C4-2B (cell line): ENCODE measurements at regions not wholly inside any gene's neighbourhood (a gene's known extent, or its start where the extent isn't known, plus 50 kb on each side); places are given as distances from the start of the nearest gene placed in this dataset.

Source experiments
- CTCF ChIP-seq: fragments of 450-650 bp; conservative IDR thresholded peaks from 2 replicates; pipeline ENCODE4 v1.5.1; 2017; ENCODE audit warnings: mild to moderate bottlenecking
- ZFX ChIP-seq: fragments of 450-650 bp; IDR thresholded peaks from 2 replicates; pipeline ENCODE4 v1.6.1; 2017

GRCh38 chr11:96781082-96781481, 391.3 kb downstream of the JRKL start:
- TF ChIP-seq CTCF (no peak), ZFX (no peak)
